SK-N-SH treated with all-trans-retinoic acid at 6 μM for 48 hours (cell line): ENCODE measurements at regions not wholly inside any gene's neighbourhood (a gene's known extent, or its start where the extent isn't known, plus 50 kb on each side); places are given as distances from the start of the nearest gene placed in this dataset.

ENCODE experiments used
- ARNTL ChIP-seq: fragments of 450-650 bp; formaldehyde crosslinking; IDR thresholded peaks from 2 replicates; pipeline ENCODE4 v1.5.0; 2020; ENCODE audit warnings: low read depth, mild to moderate bottlenecking, moderate library complexity, borderline replicate concordance
- BACH2 ChIP-seq: fragments of 250-450 bp; sonication (Bioruptor Pico); IDR thresholded peaks from 2 replicates; pipeline ENCODE4 v1.9.0; 2021; ENCODE audit warnings: mild to moderate bottlenecking, borderline replicate concordance
- ESRRG ChIP-seq: fragments of 250-450 bp; sonication (Bioruptor Pico); IDR thresholded peaks from 2 replicates; pipeline ENCODE4 v1.6.1; 2021; ENCODE audit warnings: mild to moderate bottlenecking
- GLIS3 ChIP-seq: fragments of 250-450 bp; sonication (Bioruptor Pico); IDR thresholded peaks from 2 replicates; pipeline ENCODE4 v1.5.0; 2020; ENCODE audit warnings: mild to moderate bottlenecking, moderate library complexity
- ZNF565 ChIP-seq: fragments of 450-650 bp; formaldehyde crosslinking; conservative IDR thresholded peaks from 2 replicates; pipeline ENCODE4 v1.5.0; 2020; ENCODE audit warnings: low read depth, mild to moderate bottlenecking, moderate library complexity
- TF ChIP-seq, protein P1 (sequence below): fragments of 250-450 bp; sonication (Bioruptor Pico); IDR thresholded peaks from 2 replicates; pipeline ENCODE4 v1.5.1; 2020; ENCODE audit warnings: low read depth, mild to moderate bottlenecking, moderate library complexity

DNA sequence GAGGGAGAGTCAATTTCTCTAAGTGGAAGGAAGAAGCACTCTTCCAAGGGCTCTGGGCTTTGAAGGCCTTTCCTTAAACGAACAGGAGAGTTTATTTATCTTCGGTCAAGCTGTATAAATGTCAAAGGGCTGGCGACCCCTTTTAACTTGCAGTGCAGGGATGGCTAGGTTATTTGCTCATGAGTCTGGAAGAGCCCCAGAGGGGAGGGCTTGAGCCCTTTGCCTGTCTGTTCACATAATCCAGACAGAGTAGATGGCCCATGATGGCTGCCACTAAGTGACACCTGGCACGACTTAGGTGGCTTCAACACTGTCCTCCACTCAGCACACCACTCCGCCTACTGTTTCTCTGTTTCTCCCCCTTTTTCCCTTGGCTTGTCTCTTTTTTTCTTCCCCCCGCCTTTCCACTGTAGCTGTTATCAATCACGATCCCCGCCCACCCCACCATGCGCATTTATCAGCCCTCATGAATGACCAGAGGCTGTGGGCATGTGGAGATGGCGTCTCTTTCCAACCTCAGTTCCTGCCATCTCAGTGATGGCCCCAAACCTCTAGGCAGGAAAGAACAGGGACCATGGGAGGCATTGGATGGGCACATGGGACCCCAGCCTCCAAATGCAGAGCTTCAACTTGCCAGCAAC is 408.7 kb upstream of the TNRC6C start:
- TF ChIP-seq, protein P1, sequence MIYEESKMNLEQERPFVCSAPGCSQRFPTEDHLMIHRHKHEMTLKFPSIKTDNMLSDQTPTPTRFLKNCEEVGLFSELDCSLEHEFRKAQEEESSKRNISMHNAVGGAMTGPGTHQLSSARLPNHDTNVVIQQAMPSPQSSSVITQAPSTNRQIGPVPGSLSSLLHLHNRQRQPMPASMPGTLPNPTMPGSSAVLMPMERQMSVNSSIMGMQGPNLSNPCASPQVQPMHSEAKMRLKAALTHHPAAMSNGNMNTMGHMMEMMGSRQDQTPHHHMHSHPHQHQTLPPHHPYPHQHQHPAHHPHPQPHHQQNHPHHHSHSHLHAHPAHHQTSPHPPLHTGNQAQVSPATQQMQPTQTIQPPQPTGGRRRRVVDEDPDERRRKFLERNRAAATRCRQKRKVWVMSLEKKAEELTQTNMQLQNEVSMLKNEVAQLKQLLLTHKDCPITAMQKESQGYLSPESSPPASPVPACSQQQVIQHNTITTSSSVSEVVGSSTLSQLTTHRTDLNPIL: no peak
- TF ChIP-seq ESRRG (CRISPR knock-in tag): no peak
- TF ChIP-seq GLIS3: no peak
- no peak for TF ChIP-seq BACH2
- TF ChIP-seq ARNTL (CRISPR knock-in tag): no peak
- no peak for TF ChIP-seq ZNF565 (CRISPR knock-in tag)
